HEK293 (cell line): ENCODE measurements at regions not wholly inside any gene's neighbourhood (a gene's known extent, or its start where the extent isn't known, plus 50 kb on each side); places are given as distances from the start of the nearest gene placed in this dataset.

Experiments
- CTCF ChIP-seq: fragments of 450-650 bp; formaldehyde crosslinking; IDR thresholded peaks from 2 replicates; pipeline ENCODE4 v1.5.1; 2016; ENCODE audit warnings: missing biosample characterization, missing genetic modification characterization
- GFI1B ChIP-seq: fragments of 450-650 bp; formaldehyde crosslinking; IDR thresholded peaks from 2 replicates; pipeline ENCODE4 v1.5.1; 2016; ENCODE audit warnings: missing biosample characterization, missing genetic modification characterization
- SETDB1 ChIP-seq: IDR thresholded peaks from one replicate; pipeline ENCODE4 v1.6.1; 2017; ENCODE audit warnings: mild to moderate bottlenecking, low read length, moderate library complexity, mixed read lengths; ENCODE audit not compliant: insufficient read length
- TCF7L2 ChIP-seq: IDR thresholded peaks from 2 replicates; pipeline ENCODE4 v1.6.1; 2011; ENCODE audit warnings: low read depth, mild to moderate bottlenecking, inconsistent platforms, low read length, moderate library complexity, borderline replicate concordance
- YY1 ChIP-seq: fragments of 450-650 bp; formaldehyde crosslinking; IDR thresholded peaks from 2 replicates; pipeline ENCODE4 v1.5.1; 2018; ENCODE audit warnings: missing biosample characterization, missing genetic modification characterization
- ZBTB17 ChIP-seq: fragments of 450-650 bp; formaldehyde crosslinking; IDR thresholded peaks from 2 replicates; pipeline ENCODE4 v1.5.1; 2016; ENCODE audit warnings: missing biosample characterization, missing genetic modification characterization
- ZBTB7A ChIP-seq: fragments of 450-650 bp; formaldehyde crosslinking; IDR thresholded peaks from 2 replicates; pipeline ENCODE4 v1.5.1; 2016; ENCODE audit warnings: low read depth, missing biosample characterization, missing genetic modification characterization
- ZNF10 ChIP-seq: fragments of 450-650 bp; formaldehyde crosslinking; IDR thresholded peaks from 2 replicates; pipeline ENCODE4 v1.5.1; 2017; ENCODE audit warnings: missing biosample characterization, missing genetic modification characterization

- TF ChIP-seq ZNF10 (tag by site-specific recombination) (no peak), SETDB1 (no peak), ZBTB7A (tag by site-specific recombination) (no peak), CTCF (tag by site-specific recombination) (no peak), TCF7L2 (no peak), GFI1B (tag by site-specific recombination) (no peak), ZBTB17 (tag by site-specific recombination) (no peak), YY1 (tag by site-specific recombination) (no peak)
These were observed 269.2 kb upstream of the ZNF521 start for GRCh38 chr18:25621144-25621543.
